ENCODE measurements at regions not wholly inside any gene's neighbourhood (a gene's known extent, or its start where the extent isn't known, plus 50 kb on each side); places are given as distances from the start of the nearest gene placed in this dataset.

- H3K27me3 ChIP-seq, result peaks cover 7% of the 10 kb centered on the region
- ATAC-seq, result no peak
- H3K4me3 ChIP-seq, result no peak overlapping the region
- 37 to 65% methylated on average over 3 of the region's 3 CpGs for WGBS, 2 donors (ENCODE audit: low coverage in 1 of 2)
- no peaks in the 10 kb centered on the region for H3K4me1 ChIP-seq
- no peaks in the 10 kb centered on the region for H3K9me3 ChIP-seq
- TF ChIP-seq EP300 (IDR thresholded peaks at IDR 0.05) (no peak), CTCF (IDR thresholded peaks at IDR 0.05) (no peak), POLR2AphosphoS5 (IDR thresholded peaks at IDR 0.05) (no peak), POLR2A (IDR thresholded peaks at IDR 0.05) (no peak)
- no peaks in the 10 kb centered on the region for H3K36me3 ChIP-seq
- H3K27ac ChIP-seq, result no peak overlapping the region
These were observed 318.2 kb upstream of the PLXNA2 start for GRCh38 chr1:208562151-208562960.

GRCh38 chr1:208564466-208564865 is 320.3 kb upstream of the PLXNA2 start:
- no peaks in the 10 kb centered on the region for H3K36me3 ChIP-seq
- no peak overlapping the region for H3K4me3 ChIP-seq
- TF ChIP-seq CTCF (IDR thresholded peaks at IDR 0.05), result no peak
- TF ChIP-seq POLR2A (IDR thresholded peaks at IDR 0.05), result no peak
- no peak for TF ChIP-seq POLR2AphosphoS5 (IDR thresholded peaks at IDR 0.05)
- TF ChIP-seq EP300 (IDR thresholded peaks at IDR 0.05), result no peak
- H3K4me1 ChIP-seq, result no peaks in the 10 kb centered on the region
- 87% methylated on average over 3 of the region's 3 CpGs; no CpG with 5 or more reads in 1 of the 2 donors for WGBS, 2 donors (ENCODE audit: low coverage in 1 of 2)
- H3K27me3 ChIP-seq, result peaks cover 7% of the 10 kb centered on the region
- no peaks in the 10 kb centered on the region for H3K9me3 ChIP-seq
- no peak for ATAC-seq
- no peak overlapping the region for H3K27ac ChIP-seq

- Histone ChIP-seq H3K9me3 (peaks cover 0 to 6% (median 0%) of the 10 kb centered on the region in 3 donors), H3K4me3 (no peak overlapping the region), H3K4me1 (no peaks in the 10 kb centered on the region), H3K36me3 (no peaks in the 10 kb centered on the region), H3K27me3 (peaks cover 13% of the 10 kb centered on the region), H3K27ac (no peak overlapping the region)
- no peak for ATAC-seq
- 87 to 90% methylated on average over 4 to 6 of the region's 6 CpGs for WGBS, 2 donors (ENCODE audit: low coverage in 1 of 2)
- TF ChIP-seq EP300 (IDR thresholded peaks at IDR 0.05), result no peak
- TF ChIP-seq POLR2AphosphoS5 (IDR thresholded peaks at IDR 0.05), result no peak
- TF ChIP-seq CTCF (IDR thresholded peaks at IDR 0.05), result no peak
- TF ChIP-seq POLR2A (IDR thresholded peaks at IDR 0.05), result no peak
These were observed 321.7 kb upstream of the PLXNA2 start for GRCh38 chr1:208565756-208566440.

GRCh38 chr1:208569181-208569580 is 325.0 kb upstream of the PLXNA2 start:
- H3K4me1 ChIP-seq, result no peaks in the 10 kb centered on the region
- no peak overlapping the region for H3K4me3 ChIP-seq
- 80% methylated on average over 1 of the region's 1 CpG; no CpG with 5 or more reads in 1 of the 2 donors for WGBS, 2 donors (ENCODE audit: low coverage in 1 of 2)
- H3K27me3 ChIP-seq, result peaks cover 12% of the 10 kb centered on the region
- H3K9me3 ChIP-seq, result peaks cover 0 to 6% (median 0%) of the 10 kb centered on the region in 3 donors
- ATAC-seq, result no peak
- TF ChIP-seq POLR2A (IDR thresholded peaks at IDR 0.05), result no peak
- no peak for TF ChIP-seq CTCF (IDR thresholded peaks at IDR 0.05)
- no peak for TF ChIP-seq EP300 (IDR thresholded peaks at IDR 0.05)
- TF ChIP-seq POLR2AphosphoS5 (IDR thresholded peaks at IDR 0.05), result no peak
- no peaks in the 10 kb centered on the region for H3K36me3 ChIP-seq
- H3K27ac ChIP-seq, result no peak overlapping the region
